SH-SY5Y (cell line): ENCODE measurements at regions not wholly inside any gene's neighbourhood (a gene's known extent, or its start where the extent isn't known, plus 50 kb on each side); places are given as distances from the start of the nearest gene placed in this dataset.

ENCODE experiments used
- GATA2 ChIP-seq: IDR thresholded peaks from 2 replicates; pipeline ENCODE4 v1.6.1; 2011; ENCODE audit warnings: mild to moderate bottlenecking, low read depth, low read length
- GATA3 ChIP-seq: IDR thresholded peaks from 2 replicates; pipeline ENCODE4 v1.6.1; 2011; ENCODE audit warnings: low read depth, mild to moderate bottlenecking, low read length, moderate library complexity

DNA sequence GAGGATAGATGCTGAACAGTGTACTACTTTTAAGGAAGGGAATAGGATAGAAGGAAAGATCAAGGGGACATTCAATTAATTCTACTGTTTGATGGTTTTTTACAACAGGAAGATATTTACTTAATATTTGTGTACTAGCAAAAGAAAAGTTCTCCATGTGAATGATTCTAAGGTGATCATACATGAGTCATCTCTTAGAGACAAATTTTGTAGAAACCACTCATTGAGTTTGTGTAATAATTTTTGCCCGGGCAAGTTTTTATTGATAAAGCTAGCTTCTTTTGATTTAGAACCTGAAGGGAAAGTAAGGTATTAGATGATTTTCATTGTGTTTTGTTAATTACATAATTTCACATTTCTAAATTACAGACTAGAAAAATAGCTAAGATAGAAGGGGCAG, 172.8 kb upstream of the PSMD7 start:
- no peak for TF ChIP-seq GATA2
- no peak for TF ChIP-seq GATA3
